ES-I3 (cell line): ENCODE measurements at regions not wholly inside any gene's neighbourhood (a gene's known extent, or its start where the extent isn't known, plus 50 kb on each side); places are given as distances from the start of the nearest gene placed in this dataset.

Experiments
- H3K36me3 ChIP-seq: 2 replicates; pipeline ENCODE4 v1.6.1; 2013; ENCODE audit warnings: mild to moderate bottlenecking, low read length, control low read depth, moderate library complexity; ENCODE audit not compliant: insufficient read depth
- H3K4me1 ChIP-seq: 2 replicates; pipeline ENCODE4 v1.6.1; 2013; ENCODE audit warnings: mild to moderate bottlenecking, control low read depth, low read length; ENCODE audit not compliant: insufficient read depth
- H3K9ac ChIP-seq: 2 replicates; pipeline ENCODE4 v1.6.1; 2013; ENCODE audit warnings: low read depth, mild to moderate bottlenecking, low read length, moderate library complexity
- H3K9me3 ChIP-seq: 2 replicates; pipeline ENCODE4 v1.6.1; 2013; ENCODE audit warnings: mild to moderate bottlenecking, low read length, moderate library complexity; ENCODE audit not compliant: control insufficient read depth, insufficient read depth

DNA sequence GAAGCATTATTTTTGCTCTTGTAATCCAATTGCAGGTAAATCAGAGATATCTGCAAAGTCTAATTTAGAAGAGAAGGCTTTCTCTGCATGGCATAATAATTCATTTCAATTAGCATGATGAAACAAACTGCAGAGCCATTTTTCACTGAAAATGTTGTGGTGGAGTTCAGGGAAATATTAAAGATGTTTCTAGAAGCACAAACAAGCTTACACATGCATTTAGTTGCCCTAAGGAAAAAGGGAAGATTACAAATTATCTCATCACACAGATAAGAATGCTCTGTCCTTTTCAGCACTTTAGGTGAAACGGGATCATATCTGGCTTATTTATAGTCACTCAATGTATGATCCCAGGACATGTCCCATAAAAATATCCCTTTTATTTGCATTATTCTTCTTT lies 252.1 kb upstream of the TANK start:
- H3K9me3 ChIP-seq: no peaks in the 10 kb centered on the region
- 0 out of 2 replicates have a peak, but pooled peaks cover 4% of the 10 kb centered on the region for H3K4me1 ChIP-seq
- H3K36me3 ChIP-seq: no peaks in the 10 kb centered on the region
- H3K9ac ChIP-seq: no peak overlapping the region

DNA sequence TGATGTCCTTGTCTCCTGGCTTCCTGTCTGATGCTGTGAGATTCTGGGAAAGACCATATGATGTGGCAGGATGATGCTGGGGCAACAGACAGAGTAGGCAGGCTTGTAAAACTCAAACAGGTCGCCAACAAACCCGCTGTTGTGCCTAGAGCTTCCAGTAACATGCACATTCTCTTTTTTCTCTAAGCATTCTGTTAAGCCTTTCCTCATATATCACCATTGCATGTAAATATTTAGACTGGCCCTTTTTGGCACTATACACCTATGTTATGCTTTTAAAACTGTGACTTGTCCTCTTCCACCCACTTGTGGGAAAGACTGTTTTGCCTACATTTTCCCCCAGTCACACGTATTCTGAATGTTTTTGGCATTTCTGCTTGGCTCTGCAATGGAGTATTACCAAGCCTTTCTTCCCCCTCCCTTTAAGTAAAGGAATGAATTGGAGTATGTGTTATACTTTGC lies 250.4 kb upstream of the TANK start:
- H3K4me1 ChIP-seq: 0 out of 2 replicates have a peak, but pooled peaks cover 4% of the 10 kb centered on the region

DNA sequence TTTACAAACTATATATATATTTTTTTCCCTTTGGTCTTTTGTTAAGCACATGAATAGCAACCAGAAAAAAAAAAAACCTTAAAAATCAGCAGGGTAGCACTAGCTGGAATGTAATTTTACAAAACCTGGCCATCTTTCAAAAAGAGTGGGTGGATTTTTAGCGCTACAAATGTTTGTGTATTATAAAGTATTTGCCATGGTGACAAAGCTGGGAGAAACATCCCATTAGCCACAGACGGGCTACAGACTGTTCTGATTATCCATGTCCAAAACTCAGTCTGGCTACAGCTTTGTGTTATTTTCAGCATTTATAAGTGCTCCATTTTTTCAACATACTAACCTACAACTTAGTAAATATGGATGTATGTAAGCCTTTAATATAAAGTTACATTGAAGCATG lies 249.5 kb upstream of the TANK start:
- Histone ChIP-seq H3K9ac (no peak overlapping the region), H3K4me1 (no peaks in the 10 kb centered on the region), H3K9me3 (no peaks in the 10 kb centered on the region), H3K36me3 (no peaks in the 10 kb centered on the region)

More for the DNA sequence above, 250.4 kb upstream of the TANK start:
- no peaks in the 10 kb centered on the region for H3K36me3 ChIP-seq
- no peaks in the 10 kb centered on the region for H3K9me3 ChIP-seq
- H3K9ac ChIP-seq: no peak overlapping the region

DNA sequence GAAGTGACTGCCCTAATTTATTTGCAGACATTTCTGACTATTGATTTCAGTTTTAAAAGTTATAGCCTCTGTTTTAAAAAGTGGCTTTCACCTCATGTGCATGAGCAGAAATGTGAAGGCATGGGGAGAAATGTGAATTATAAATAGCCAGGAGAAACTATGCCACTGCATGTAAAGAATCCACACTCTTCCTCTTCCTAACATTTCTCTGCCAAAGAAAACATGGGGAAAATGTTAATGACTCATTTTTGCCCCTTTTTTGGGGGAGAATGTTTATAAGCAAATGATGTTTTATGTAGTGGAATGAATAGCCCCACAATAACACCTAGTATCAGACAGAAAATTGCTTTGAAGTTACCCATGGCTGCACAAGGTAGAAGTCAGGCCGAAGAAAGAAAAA lies 249.0 kb upstream of the TANK start:
- Histone ChIP-seq H3K36me3 (no peaks in the 10 kb centered on the region), H3K4me1 (no peaks in the 10 kb centered on the region), H3K9ac (no peak overlapping the region), H3K9me3 (no peaks in the 10 kb centered on the region)

DNA sequence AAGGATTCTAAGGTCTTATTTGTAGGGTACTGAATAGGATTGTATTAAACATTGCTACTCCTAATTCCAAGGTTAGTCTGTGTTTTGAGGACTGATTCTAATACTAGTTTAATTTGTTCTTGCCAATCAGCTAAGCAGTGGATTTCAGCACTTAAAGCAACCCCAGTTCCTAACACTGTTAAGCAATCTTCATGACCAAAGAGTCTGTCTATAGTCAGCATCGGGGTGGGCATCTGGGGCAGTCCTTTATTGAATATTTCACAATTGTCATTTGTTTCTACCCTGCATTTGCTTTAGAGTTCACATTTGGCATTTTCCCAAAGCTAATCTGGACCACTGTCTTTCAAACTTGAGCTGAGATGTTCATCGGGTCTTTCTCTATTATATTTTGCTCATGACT lies 248.0 kb upstream of the TANK start:
- Histone ChIP-seq H3K9ac (no peak overlapping the region), H3K4me1 (no peaks in the 10 kb centered on the region), H3K36me3 (no peaks in the 10 kb centered on the region), H3K9me3 (no peaks in the 10 kb centered on the region)

DNA sequence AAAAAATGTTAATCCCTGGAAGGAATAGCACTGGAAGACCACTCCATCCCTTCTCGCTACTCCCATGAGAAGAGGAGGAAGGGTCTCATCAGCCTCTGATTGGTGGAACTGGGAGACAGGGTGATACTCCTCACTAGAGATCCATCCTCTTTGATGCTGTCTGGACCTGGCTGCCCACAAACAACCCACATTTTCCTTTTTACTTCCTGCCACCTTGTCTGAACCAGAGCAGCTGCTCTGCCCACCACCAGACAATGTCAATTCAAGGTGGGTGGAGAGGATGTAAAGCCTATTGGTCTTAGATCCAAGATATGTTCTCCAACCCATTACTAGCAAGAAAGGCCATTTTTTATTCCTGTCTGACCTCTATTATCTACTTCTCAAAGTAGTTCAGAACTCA lies 246.9 kb upstream of the TANK start:
- H3K9me3 ChIP-seq: no peaks in the 10 kb centered on the region
- no peaks in the 10 kb centered on the region for H3K4me1 ChIP-seq
- no peak overlapping the region for H3K9ac ChIP-seq
- H3K36me3 ChIP-seq: no peaks in the 10 kb centered on the region

DNA sequence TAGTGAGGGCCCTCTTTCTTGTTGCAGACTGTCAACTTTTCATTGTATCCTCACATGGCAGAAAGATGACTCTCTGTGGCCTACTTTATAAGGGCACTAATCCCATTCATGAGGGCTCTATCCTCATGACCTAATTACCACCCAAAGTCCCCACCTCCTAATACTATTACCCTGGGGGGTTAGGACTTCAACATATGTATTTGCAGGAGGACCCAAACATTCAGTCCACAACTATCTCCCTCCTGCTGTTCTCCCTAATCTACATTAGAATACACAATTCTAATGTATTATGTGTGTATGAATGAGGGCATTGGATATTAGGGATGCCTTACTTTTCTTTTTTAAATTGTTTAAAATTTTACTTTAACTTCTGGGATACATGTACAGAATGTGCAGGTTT lies 246.0 kb upstream of the TANK start:
- Histone ChIP-seq H3K4me1 (no peaks in the 10 kb centered on the region), H3K9ac (no peak overlapping the region), H3K9me3 (no peaks in the 10 kb centered on the region), H3K36me3 (no peaks in the 10 kb centered on the region)

DNA sequence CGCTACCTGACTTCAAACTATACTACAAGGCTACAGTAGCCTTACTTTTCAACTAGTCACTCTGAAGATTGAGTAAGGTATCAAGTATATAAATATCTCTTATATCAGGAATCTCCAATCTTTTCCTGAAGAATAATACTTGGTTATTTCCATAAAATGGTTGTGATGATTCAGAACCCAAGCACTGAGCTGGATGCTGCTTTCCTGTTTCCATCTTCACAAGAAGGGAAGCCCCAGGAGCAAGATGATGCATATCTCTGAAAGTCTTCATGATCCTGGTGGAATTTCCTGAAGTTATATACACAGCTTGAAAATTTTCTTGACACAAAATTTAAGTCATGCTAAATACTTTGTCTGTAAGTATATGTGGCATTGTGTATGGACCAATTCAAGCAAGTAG lies 243.9 kb upstream of the TANK start:
- Histone ChIP-seq H3K4me1 (peaks cover 3% of the 10 kb centered on the region; the same call in 1 of the 2 replicates), H3K9me3 (no peaks in the 10 kb centered on the region), H3K9ac (no peak overlapping the region), H3K36me3 (no peaks in the 10 kb centered on the region)

DNA sequence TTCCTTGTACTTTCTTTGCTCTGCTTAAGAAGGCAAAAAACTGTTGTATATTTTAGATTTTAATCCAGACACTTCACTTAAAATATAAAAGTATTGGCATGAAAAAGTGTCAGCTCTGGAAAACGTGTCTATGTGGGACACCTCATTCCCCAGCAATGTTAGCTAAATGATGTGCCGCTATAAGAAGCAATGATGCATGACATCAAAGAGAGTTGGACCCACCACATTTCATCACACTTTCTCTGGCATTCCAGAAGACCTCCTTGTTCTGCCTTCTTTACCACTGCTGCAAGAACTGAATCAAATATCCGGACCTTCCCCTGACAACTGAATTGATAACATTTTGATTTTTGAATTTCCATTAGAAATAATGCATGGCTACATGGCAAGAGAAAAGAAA lies 242.4 kb upstream of the TANK start:
- H3K9ac ChIP-seq: no peak overlapping the region
- H3K9me3 ChIP-seq: no peaks in the 10 kb centered on the region
- no peaks in the 10 kb centered on the region for H3K36me3 ChIP-seq
- peaks cover 3% of the 10 kb centered on the region; the same call in 1 of the 2 replicates for H3K4me1 ChIP-seq

DNA sequence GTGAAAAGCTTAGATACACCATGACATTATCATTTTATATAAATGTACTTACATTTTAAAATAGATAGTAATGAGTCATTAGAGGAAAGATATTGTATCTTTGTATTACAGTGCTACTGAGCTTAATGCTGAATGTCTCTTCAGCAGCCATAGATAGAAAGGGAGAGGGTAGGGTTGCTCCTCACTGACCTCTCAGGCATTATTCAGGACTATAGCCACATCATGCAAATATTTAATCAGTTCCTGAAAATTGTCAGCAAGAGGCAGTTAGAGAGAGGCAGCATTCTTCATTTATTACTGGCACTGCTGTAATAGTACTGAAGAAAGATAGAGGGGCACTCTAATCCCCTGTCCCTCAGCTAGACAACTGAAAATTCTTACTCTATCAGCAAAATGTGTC lies 242.0 kb upstream of the TANK start:
- H3K9me3 ChIP-seq: no peaks in the 10 kb centered on the region
- H3K4me1 ChIP-seq: peaks cover 3% of the 10 kb centered on the region; the same call in 1 of the 2 replicates
- no peaks in the 10 kb centered on the region for H3K36me3 ChIP-seq
- no peak overlapping the region for H3K9ac ChIP-seq

DNA sequence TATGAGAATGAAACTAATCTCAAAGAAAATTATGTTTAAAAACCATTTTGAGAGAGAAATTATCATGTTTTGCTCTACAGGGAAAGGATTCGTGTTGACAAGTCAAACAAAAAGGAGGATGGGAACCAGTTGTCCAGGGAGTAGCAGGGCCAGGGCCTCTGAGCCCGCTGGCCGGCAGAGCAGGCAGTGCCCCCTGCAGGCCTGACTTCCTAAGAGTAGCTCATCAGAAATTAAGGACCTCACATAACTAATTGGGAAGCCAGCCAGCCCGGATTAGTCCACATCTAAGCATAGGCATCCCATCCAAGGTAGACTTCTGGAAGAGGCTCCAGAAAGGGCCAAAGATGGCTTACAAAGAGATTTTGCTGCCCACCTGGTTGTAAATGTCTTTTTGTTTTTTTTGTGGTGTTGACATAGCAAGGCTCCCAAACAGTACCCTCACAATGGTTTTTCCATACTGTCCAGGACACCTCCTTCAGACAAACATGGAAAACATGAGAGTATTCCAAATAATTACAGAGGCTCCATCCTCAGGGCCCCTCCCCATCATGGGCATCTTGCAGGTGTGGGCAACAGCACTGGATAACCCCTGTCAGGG lies 241.2 kb upstream of the TANK start:
- H3K36me3 ChIP-seq: no peaks in the 10 kb centered on the region
- no peaks in the 10 kb centered on the region for H3K9me3 ChIP-seq
- H3K4me1 ChIP-seq: peaks cover 3% of the 10 kb centered on the region; the same call in 1 of the 2 replicates
- H3K9ac ChIP-seq: no peak overlapping the region

DNA sequence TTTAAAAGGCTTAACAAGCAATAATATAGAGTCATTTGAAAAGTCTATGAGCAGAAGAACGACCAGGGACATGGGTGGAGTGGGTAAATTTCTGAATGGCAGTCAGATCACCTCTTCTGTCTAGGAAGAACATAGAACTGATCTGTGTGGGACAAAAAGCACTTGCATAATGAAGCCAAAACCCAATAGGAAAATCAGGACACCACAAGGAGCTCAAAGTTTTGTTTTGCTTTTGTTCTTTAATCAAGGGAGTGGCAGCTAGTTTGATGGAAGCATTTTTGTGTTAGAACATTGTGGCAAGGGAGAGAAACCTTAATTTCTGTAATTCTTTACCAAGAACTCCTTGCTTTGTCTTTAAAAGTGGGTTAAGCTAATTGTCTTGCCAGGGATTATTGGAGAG lies 240.2 kb upstream of the TANK start:
- H3K4me1 ChIP-seq: peaks cover 9% of the 10 kb centered on the region; the same call in 1 of the 2 replicates
- H3K9ac ChIP-seq: no peak overlapping the region
- no peaks in the 10 kb centered on the region for H3K36me3 ChIP-seq
- no peaks in the 10 kb centered on the region for H3K9me3 ChIP-seq

DNA sequence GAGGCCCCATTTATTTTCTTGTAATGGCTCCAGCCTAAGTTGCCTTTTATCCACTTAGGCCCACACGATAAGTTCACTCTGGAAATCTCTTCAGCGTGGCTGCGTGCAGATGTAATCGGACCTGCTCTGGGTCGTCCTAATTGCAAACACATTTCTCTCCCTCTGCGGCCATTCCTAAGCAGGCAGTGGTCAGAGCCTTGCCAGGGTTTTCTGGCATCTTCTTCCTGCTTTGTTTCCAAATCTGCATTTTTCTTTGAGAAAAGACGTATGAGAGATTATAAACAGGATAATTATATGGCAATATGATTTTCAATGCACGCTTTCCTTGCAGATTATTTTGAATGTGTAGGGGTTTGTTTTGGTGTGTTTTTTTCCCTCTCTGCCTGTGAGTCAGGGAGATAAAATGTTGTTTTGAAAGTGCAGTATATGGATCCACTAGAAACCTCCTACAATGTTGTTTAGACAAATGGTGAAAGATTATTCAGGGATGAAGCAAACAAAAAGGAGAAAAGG lies 239.4 kb upstream of the TANK start:
- Histone ChIP-seq H3K36me3 (no peaks in the 10 kb centered on the region), H3K9me3 (no peaks in the 10 kb centered on the region), H3K9ac (no peak overlapping the region), H3K4me1 (peaks cover 16% of the 10 kb centered on the region)

DNA sequence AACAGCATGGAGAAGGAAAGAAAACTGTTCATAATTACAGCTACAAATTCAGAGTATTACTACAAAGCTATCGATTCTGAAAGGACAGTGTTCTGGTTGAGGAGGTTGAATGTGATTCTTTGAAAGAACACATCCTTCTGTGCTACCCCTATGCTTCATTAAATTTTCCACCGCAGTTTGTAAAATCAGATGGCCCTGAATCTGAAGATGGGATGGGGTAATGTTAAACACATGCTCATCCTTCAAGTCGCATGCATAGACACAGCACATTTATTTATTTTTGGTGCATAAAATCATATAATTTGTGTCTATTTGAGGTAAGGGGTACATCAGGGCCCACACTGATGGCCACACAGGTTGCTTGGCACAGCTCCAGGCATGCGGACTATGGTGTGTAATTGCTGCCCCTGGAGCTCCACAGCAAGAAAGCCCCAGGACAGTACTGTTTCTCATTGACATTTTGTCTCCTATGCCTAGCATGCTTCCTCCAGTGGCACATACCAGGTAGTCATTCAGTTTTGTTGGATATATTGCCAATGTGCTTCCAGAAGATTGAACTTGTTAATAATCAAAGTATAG lies 238.8 kb upstream of the TANK start:
- H3K36me3 ChIP-seq: no peaks in the 10 kb centered on the region
- no peaks in the 10 kb centered on the region for H3K9me3 ChIP-seq
- H3K4me1 ChIP-seq: peaks cover 22% of the 10 kb centered on the region
- H3K9ac ChIP-seq: no peak overlapping the region

DNA sequence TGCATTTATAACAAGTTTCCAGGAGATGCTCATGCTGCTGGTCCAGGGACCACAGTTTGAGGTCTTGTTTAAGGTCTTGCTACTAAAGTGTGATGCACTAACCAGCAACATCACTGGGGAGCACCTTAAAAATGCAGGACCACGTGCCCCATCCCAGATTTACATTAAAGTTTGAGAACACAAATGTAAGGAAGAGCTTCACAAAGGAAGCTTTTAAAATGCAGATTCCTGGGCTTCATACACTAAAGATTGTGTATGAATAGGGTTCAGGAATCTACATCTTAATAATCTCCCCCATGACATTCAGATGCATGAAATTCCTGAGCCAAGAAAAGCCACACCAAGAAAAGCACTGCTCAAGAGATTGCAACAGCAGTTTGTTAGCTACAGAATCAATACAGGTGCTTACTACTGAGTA lies 235.3 kb upstream of the TANK start:
- Histone ChIP-seq H3K9ac (no peak overlapping the region), H3K4me1 (peaks cover 22% of the 10 kb centered on the region), H3K9me3 (no peaks in the 10 kb centered on the region), H3K36me3 (no peaks in the 10 kb centered on the region)
